ENCODE measurements at regions not wholly inside any gene's neighbourhood (a gene's known extent, or its start where the extent isn't known, plus 50 kb on each side); places are given as distances from the start of the nearest gene placed in this dataset.

- Histone ChIP-seq H3K79me2 (ENCODE audit: insufficient read depth, low read length) (no peaks in the 10 kb centered on the region), H3K9ac (ENCODE audit: insufficient read depth, low read length, poor library complexity, severe bottlenecking) (no peak overlapping the region), H3K36me3 (replicated peaks in 1 of 2; ENCODE audit: control insufficient read depth in 1 of 2, insufficient read depth in 2 of 2, low read length in 2 of 2) (no peaks in the 10 kb centered on the region), H3K4me2 (replicated peaks; ENCODE audit: extremely low read depth, low read length, poor library complexity, severe bottlenecking) (no peak overlapping the region), H3K9me3 (replicated peaks in 1 of 2; ENCODE audit: control insufficient read depth in 1 of 2, insufficient read depth in 1 of 2, low read length in 2 of 2) (no peaks in the 10 kb centered on the region), H3K4me1 (ENCODE audit: control insufficient read depth in 1 of 2, insufficient read depth in 2 of 2, low read length in 2 of 2) (no peaks in the 10 kb centered on the region), H3K27me3 (ENCODE audit: control insufficient read depth in 2 of 2, insufficient read depth in 2 of 2, low read length in 2 of 2) (no peaks in the 10 kb centered on the region), H2AFZ (ENCODE audit: insufficient read depth, low read depth, low read length, poor library complexity, severe bottlenecking) (no peak overlapping the region), H3K27ac (ENCODE audit: low read depth in 1 of 2, low read length in 2 of 2) (no peak overlapping the region), H4K20me1 (ENCODE audit: insufficient read depth, low read length) (no peaks in the 10 kb centered on the region), H3K4me3 (replicated peaks in 1 of 3; ENCODE audit: low read depth in 2 of 3, low read length in 3 of 3) (no peak overlapping the region)
- peaks cover 0 to 4% (median 0%) of the 10 kb centered on the region in 7 donors for H3K9me3 Mint-ChIP-seq
- no peaks in the 10 kb centered on the region for H3K4me1 Mint-ChIP-seq
- no peak overlapping the region for H3K27ac Mint-ChIP-seq
- H3K27me3 Mint-ChIP-seq (ENCODE audit: low read depth in 3 of 3), result peaks cover 0 to 4% (median under 1%) of the 10 kb centered on the region in 3 donors
- H3K4me3 Mint-ChIP-seq, result no peak overlapping the region
- DNase-seq, result no peak
- no peak for TF ChIP-seq CTCF (IDR thresholded peaks at IDR 0.05)
- intact Hi-C loops (cut with micrococcal nuclease), result no loop called here
- 80% methylated on average over 3 of the region's 3 CpGs for WGBS (ENCODE audit: insufficient coverage)
- no peaks in the 10 kb centered on the region for H3K36me3 Mint-ChIP-seq
Measured at GRCh38 chr21:41012425-41012824, 155.5 kb upstream of the BACE2 start.

- intact Hi-C loops (cut with micrococcal nuclease), result no loop called here
- H3K27me3 Mint-ChIP-seq (ENCODE audit: low read depth in 3 of 3), result peaks cover 2 to 8% (median 5%) of the 10 kb centered on the region in 3 donors
- H3K79me2 ChIP-seq (ENCODE audit: insufficient read depth, low read length), result no peaks in the 10 kb centered on the region
- H3K4me3 ChIP-seq (replicated peaks in 1 of 3; ENCODE audit: low read depth in 2 of 3, low read length in 3 of 3), result no peak overlapping the region
- no peak for DNase-seq
- no peak for TF ChIP-seq CTCF (IDR thresholded peaks at IDR 0.05)
- H3K4me2 ChIP-seq (replicated peaks; ENCODE audit: extremely low read depth, low read length, poor library complexity, severe bottlenecking), result no peak overlapping the region
- no peaks in the 10 kb centered on the region for H3K27me3 ChIP-seq (ENCODE audit: control insufficient read depth in 2 of 2, insufficient read depth in 2 of 2, low read length in 2 of 2)
- no peaks in the 10 kb centered on the region for H4K20me1 ChIP-seq (ENCODE audit: insufficient read depth, low read length)
- no CpG with 5 or more reads among the region's 2 CpGs for WGBS (ENCODE audit: insufficient coverage)
- no peak overlapping the region for H2AFZ ChIP-seq (ENCODE audit: insufficient read depth, low read depth, low read length, poor library complexity, severe bottlenecking)
- no peaks in the 10 kb centered on the region for H3K36me3 ChIP-seq (replicated peaks in 1 of 2; ENCODE audit: control insufficient read depth in 1 of 2, insufficient read depth in 2 of 2, low read length in 2 of 2)
- H3K4me1 Mint-ChIP-seq, result no peaks in the 10 kb centered on the region
- H3K9ac ChIP-seq (ENCODE audit: insufficient read depth, low read length, poor library complexity, severe bottlenecking), result no peak overlapping the region
- H3K4me1 ChIP-seq (ENCODE audit: control insufficient read depth in 1 of 2, insufficient read depth in 2 of 2, low read length in 2 of 2), result no peaks in the 10 kb centered on the region
- H3K27ac Mint-ChIP-seq, result no peak overlapping the region
- H3K4me3 Mint-ChIP-seq, result no peak overlapping the region
- no peak overlapping the region for H3K27ac ChIP-seq (ENCODE audit: low read depth in 1 of 2, low read length in 2 of 2)
- H3K9me3 Mint-ChIP-seq, result peaks cover 0 to 5% (median 2%) of the 10 kb centered on the region in 7 donors
- H3K9me3 ChIP-seq (replicated peaks in 1 of 2; ENCODE audit: control insufficient read depth in 1 of 2, insufficient read depth in 1 of 2, low read length in 2 of 2), result no peaks in the 10 kb centered on the region
- no peaks in the 10 kb centered on the region for H3K36me3 Mint-ChIP-seq
Measured at GRCh38 chr21:41016472-41016871, 151.5 kb upstream of the BACE2 start.
